ENCODE measurements at regions not wholly inside any gene's neighbourhood (a gene's known extent, or its start where the extent isn't known, plus 50 kb on each side); places are given as distances from the start of the nearest gene placed in this dataset.
"Not testable (repeated sequence)": the region's sequence is repeated elsewhere in the genome, so short reads cannot be mapped to it uniquely, and the experiment has no call there.

- DNase-seq (ENCODE audit: low read depth, low spot score) = no peak
Observed at GRCh38 chr17:27207073-27207513, 86.8 kb upstream of the WSB1 start.

DNA sequence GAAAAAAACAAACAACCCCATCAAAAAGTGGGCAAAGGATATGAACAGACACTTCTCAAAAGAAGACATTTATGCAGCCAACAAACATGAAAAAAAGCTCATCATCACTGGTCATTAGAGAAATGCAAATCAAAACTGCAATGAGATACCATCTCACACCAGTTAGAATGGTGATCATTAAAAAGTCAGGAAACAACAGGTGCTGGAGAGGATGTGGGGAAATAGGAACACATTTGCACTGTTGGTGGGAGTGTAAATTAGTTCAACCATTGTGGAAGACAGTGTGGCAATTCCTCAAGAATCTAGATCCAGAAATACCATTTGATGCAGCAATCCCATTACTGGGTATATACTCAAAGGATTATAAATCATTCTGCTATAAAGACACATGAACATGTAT, 85.5 kb upstream of the WSB1 start:
- DNase-seq (ENCODE audit: low read depth, low spot score) = not testable (repeated sequence)

GRCh38 chr17:27209316-27209715, 84.6 kb upstream of the WSB1 start:
- DNase-seq (ENCODE audit: low read depth, low spot score) = no peak

DNA sequence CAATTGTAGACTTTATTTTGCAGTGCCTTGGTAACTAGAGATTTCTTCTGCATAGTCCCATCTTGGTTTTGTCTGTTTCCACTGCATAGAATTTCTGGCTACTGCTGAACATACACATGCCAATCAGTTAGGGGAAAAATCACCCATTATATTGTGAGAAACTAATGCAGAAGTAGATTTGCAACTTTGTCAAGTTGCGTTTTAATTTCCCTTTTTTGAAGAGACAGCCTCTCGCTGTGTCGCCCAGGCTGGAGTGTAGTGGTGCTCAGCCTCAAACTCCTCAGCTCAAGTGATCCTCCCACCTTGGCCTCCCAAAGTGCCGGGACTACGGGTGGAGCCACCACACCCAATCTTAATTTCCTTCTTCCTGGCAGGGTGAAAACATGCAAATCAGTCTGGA, 83.1 kb upstream of the WSB1 start:
- not testable (repeated sequence) for DNase-seq (ENCODE audit: low read depth, low spot score)

DNA sequence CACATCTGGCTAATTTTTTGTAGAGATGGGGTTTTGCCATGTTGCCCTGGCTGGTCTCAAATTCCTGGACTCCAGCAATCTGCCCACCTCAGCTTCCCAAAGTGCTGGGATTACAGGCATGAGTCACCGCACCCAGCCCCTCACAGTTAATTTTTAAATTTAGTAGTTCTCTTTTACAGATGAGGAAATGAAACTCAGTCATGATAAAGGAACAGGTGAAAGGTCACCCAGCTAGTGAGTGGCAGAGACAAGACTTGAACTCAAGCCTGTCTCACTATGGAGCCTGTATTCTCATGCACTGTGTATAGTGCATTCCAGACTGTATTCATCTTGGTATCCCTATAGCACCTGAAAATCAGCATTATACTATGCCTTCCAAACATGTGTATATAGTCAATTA, 77.1 kb upstream of the WSB1 start:
- no peak for DNase-seq (ENCODE audit: low read depth, low spot score)

- DNase-seq (ENCODE audit: low read depth, low spot score) = no peak
Observed at GRCh38 chr17:27217631-27218030, 76.3 kb upstream of the WSB1 start.

DNA sequence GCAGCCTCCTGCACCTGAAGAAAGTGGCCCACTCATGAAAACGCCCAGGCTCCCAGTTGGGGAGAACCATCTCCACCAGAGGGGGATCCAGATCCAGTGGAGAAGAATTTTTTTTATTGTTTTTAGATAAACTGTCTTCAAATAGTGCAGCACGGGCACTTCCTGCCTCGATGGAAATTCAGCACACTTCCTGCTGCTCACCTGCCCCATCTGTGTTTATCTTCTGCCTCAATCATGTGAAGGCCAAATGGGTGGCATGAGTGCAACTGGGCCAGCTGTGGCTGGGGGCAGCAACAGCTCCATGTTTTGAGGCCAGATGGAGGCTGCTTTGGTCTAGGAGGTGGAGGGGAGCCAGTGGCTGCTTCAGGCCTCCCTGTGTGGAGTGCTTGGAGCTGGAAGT, 75.9 kb upstream of the WSB1 start:
- no peak for DNase-seq (ENCODE audit: low read depth, low spot score)

DNA sequence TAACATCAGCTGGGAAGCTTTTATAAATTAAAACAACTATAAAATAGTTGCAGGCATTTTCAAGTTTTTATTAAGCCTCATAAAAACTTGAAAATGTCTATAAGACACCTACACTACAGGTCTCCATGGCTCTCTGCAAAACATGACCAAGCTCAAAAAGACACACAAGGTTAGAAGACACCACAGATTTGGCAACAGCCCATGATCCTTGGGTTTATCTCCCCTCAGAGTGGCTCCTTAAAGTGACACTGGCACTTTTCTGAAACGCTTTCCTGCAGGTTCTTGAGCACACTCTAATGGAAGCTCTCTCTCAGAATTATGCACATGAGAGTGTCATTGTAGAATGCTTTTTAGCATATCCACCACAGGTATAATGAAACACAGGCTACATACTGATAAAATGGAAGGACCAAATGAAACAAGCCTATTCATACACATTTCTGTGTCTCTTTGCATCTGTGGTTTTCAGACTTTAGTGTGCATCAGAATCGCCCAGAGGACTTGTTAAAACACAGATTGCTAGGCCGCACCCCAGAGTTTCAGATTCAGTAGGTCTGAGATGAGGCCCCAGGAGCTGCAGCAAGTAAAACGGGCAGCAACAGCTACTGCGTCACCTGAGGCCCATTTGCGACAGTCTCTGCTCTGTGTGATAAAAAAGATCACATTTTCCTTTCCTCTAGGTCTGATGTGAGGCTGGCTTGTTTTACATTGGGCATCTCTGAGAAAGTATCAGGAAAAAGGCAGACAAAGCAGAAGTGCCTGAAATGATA, 75.0 kb upstream of the WSB1 start:
- DNase-seq (ENCODE audit: low read depth, low spot score) = no peak

GRCh38 chr17:27222515-27222914, 71.4 kb upstream of the WSB1 start:
- no peak for DNase-seq (ENCODE audit: low read depth, low spot score)

GRCh38 chr17:27224526-27225315, 69.2 kb upstream of the WSB1 start:
- DNase-seq (ENCODE audit: low read depth, low spot score) = no peak

DNA sequence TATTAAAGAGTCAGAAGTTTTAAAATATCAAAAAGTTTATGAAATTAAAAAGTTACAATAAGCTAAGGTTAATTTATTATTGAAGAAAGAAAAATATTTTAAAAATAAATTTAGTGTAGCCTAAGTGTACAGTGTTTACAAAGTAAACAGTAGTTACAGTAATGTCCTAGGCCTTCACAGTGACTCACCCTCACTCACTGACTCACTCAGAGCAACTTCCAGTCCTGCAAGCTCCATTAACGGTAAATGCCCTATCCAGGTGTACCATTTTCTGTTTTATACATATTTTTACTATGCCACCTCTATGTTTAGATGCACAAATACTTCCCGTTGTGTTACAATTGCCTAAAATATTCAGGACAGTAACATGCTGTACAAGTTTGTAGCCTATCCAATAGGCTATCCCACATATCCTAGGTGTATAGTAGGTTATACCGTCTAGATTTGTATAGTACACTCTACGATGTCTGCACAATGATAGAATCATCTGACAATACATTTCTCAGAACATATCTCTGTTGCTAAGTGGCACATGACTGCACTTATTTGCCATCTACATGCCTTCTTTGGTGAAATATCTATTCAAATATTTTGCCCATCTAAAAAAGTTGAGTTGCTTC, 67.2 kb upstream of the WSB1 start:
- DNase-seq (ENCODE audit: low read depth, low spot score) = no peak

DNA sequence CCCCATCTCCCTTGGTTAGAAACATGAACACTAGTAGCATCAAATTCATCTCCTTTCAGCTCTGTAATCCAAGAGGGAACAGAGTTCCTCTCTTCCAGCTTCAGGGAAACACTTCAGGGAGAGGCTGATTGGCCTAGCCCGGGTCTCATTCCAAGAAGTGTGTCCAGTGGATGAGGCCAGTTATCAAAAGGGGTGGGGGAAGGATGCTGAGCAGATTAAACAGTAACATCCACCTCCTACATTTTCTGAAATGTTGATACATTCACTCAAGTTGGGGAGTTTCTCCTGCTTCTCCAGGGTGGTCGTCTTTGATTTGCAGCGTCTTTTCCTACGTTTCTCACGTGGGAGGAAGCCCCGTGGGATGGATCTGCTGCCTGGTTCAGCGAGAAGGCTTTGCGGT, 62.9 kb upstream of the WSB1 start:
- DNase-seq (ENCODE audit: low read depth, low spot score) = no peak

- no peak for DNase-seq (ENCODE audit: low read depth, low spot score)
Observed at GRCh38 chr17:27232328-27232727, 61.6 kb upstream of the WSB1 start.

DNA sequence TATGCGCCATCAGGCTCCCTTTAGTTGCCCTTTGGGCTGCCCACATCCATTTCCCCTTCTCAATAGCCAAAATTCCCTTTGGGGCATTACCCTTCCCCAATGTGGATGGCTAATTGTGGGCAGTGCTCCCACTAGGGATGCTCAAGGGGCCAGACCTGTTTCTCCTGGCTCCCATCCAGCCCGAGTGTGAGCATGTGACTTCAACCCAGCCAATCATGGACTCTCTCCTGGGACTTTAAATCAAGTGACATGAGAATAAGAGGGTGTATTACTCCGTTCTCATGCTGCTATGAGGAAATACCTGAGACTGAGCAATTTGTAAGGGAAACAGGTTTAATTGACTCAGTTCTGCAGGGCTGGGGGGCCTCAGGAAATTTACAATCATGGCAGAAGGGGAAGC, 60.9 kb upstream of the WSB1 start:
- DNase-seq (ENCODE audit: low read depth, low spot score) = no peak

DNA sequence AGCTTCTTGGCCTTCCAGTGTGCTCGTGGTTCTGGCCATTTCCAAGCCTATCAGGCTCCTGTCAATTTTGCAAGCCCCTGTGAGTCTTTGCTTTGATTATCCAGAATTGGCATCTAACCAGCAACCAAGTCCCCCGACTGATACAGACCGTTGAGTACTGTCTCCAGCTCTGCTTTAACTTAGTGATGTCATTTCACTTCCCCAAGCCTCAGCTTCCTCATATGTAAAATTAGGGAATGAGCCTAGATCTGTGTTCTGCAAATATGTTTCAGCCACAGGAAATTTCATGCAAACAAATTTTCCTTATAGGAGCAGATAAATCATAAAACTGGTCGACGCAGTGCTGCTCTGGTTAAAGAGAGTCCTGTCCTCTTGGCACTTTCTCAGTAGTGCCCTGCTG, 60.1 kb upstream of the WSB1 start:
- DNase-seq (ENCODE audit: low read depth, low spot score) = no peak

GRCh38 chr17:27236717-27237315, 57.1 kb upstream of the WSB1 start:
- peak; percentile 37 for DNase-seq (ENCODE audit: low read depth, low spot score)

DNA sequence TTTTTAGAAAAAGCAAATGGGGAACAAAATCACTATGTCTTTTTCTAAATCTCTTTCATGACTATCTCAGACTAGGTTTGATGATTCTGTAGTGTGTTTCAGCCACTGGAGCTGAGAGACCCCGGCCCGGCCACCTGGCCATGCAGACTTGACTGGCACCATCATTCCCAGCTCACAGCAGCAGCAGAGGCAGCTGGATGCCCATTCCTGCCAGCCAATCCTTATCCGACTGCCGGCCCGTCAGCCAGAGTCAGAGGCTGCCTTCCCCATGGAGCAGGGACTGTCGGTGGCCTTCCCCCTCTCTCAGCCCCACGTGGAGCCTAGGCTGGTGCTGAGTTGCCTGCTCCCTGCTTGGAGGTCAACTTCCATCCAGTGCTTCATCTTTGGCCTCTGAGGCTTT, 56.0 kb upstream of the WSB1 start:
- DNase-seq (ENCODE audit: low read depth, low spot score) = no peak

- DNase-seq (ENCODE audit: low read depth, low spot score) = no peak
Observed at GRCh38 chr17:27239046-27239445, 54.9 kb upstream of the WSB1 start.

GRCh38 chr17:27239584-27239983, 54.3 kb upstream of the WSB1 start:
- DNase-seq (ENCODE audit: low read depth, low spot score) = no peak

- no peak for DNase-seq (ENCODE audit: low read depth, low spot score)
Observed at GRCh38 chr17:27240086-27240801, 53.7 kb upstream of the WSB1 start.

GRCh38 chr17:27240802-27241155, 53.1 kb upstream of the WSB1 start:
- DNase-seq (ENCODE audit: low read depth, low spot score) = no peak
